Forelimb muscle (tissue), 1 donor: ENCODE measurements at regions not wholly inside any gene's neighbourhood (a gene's known extent, or its start where the extent isn't known, plus 50 kb on each side); places are given as distances from the start of the nearest gene placed in this dataset.
A peak's percentile ranks its signal among the peaks of the same experiment; 100 is the strongest.

Source experiments
- DNase-seq: peaks from one replicate; pipeline ENCODE4 v3.0.0-alpha.2; 2013; ENCODE audit warnings: low read depth

- DNase-seq, result no peak
These were observed 63.6 kb downstream of the PCDH7 start for GRCh38 chr4:30783751-30784150.

- DNase-seq, result no peak
These were observed 69.1 kb downstream of the PCDH7 start for GRCh38 chr4:30789219-30789671.

GRCh38 chr4:30790123-30790522, 70.0 kb downstream of the PCDH7 start:
- no peak for DNase-seq

- no peak for DNase-seq
These were observed 70.8 kb downstream of the PCDH7 start for GRCh38 chr4:30790998-30791397.

DNA sequence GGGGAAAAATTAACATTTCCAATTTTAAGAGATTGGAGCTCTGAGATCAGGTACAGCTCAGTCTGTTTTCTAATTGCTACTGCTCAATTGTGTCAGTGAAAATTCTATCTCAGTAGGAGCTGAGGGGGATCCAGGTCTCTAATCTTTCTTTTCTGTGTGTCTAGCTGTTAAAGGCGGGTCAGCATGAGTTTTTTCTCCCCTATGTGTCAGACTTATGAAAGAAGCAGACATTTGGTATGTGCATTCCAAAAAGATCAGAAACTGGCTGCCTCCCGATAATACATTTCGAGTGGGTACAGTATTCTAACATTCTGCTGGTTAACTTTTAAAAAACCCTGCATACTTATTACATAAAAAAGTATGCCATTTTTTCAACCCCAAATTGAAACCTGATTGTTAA, 72.4 kb downstream of the PCDH7 start:
- DNase-seq, result no peak

GRCh38 chr4:30801876-30802275, 81.7 kb downstream of the PCDH7 start:
- no peak for DNase-seq

DNA sequence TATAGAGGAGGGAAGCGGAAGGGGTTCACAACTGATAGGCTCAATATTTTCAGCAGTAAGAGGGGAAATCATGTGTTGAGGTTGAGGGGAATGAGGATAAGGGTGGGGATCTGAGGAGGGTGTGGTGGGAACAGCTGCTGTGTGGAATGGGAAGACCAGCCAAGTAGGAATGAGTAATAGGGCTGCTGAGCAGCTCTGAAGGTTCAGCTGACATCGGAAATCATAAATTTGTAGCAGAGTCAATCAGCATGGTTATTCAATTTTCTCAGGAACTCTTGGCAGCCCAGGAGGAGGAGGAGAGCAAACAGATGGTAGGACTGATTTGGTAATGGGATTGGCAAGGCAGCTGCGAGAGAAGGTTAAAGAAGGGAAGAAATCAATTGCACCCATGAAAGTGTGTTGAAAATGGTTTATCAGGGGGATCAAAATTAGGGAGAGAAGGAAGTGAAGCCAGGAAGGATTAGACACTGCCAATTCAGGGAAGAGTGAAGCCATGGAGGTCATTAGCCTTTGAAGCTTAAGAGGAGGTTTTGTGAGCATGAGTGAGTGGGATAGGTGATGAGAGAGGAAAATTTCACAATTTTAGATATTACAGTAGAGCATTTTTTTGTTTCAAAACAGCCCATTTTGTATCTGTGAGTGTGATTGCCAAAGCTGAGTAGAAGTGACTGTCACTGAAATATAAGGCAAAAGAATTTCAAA, 82.6 kb downstream of the PCDH7 start:
- peak; percentile 63 for DNase-seq

GRCh38 chr4:30808276-30808675, 88.1 kb downstream of the PCDH7 start:
- DNase-seq, result peak; percentile 13

- DNase-seq, result no peak
These were observed 91.1 kb downstream of the PCDH7 start for GRCh38 chr4:30811296-30811695.

GRCh38 chr4:30815685-30816084, 95.5 kb downstream of the PCDH7 start:
- no peak for DNase-seq

- no peak for DNase-seq
These were observed 97.3 kb downstream of the PCDH7 start for GRCh38 chr4:30817447-30817846.

- no peak for DNase-seq
These were observed 98.4 kb downstream of the PCDH7 start for GRCh38 chr4:30818541-30818940.

- DNase-seq, result no peak
These were observed 101.1 kb downstream of the PCDH7 start for GRCh38 chr4:30821275-30821674.

DNA sequence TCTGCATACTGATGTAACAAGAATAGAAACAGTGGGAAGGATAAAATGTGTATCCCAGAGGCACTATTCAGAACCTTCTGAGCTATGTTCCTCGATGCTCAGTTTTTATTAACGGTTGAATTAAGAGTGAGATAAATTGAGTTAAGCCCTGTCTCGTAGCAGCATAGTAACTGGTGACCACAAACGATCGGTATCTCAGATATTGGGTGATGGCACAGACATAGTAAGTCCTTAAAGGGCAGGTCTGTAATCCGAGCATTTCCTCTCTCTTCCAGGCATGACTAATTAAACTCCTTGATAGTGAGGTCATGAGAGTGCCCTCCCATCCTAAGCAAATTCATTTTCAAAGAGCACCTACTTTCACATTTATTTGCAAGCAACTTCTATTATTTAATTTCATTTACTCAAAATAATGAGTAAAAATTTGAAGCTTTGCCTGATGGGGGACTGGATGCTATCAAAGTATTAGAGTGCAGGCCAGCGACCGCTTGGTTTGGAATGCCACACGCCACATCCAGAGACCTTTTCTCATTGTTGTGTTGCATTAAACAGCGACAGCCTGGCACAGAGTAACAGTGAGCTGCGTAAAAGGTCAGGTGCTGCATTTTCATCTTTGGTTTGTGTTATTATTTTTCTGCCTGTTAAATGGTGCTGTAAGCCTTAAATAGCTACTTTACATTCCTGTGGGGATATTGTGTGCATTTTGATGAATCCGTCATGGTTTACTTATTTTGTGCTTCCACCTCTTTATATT, 101.9 kb downstream of the PCDH7 start:
- no peak for DNase-seq

GRCh38 chr4:30822911-30823551, 102.9 kb downstream of the PCDH7 start:
- DNase-seq, result no peak

- no peak for DNase-seq
These were observed 105.0 kb downstream of the PCDH7 start for GRCh38 chr4:30825008-30825770.

- no peak for DNase-seq
These were observed 108.2 kb downstream of the PCDH7 start for GRCh38 chr4:30828264-30828926.

DNA sequence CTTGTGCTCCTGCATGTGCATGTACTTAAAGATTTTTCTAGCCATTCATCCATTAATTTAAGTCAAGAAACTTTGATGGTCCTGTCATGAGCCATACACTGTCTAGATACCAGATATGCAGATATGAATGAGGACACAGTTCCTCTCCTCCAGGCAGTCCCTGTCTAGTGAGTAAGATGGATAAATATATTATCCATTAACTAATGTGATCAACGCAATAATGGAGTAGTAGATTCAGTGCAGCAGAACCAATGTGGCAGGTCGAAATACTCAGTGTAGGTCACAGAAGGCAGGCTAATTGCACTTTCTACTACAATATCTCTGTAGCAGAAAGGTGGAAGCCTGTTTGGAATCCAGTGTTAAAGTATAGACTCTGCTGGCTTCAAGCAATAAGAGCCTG, 112.5 kb downstream of the PCDH7 start:
- no peak for DNase-seq

DNA sequence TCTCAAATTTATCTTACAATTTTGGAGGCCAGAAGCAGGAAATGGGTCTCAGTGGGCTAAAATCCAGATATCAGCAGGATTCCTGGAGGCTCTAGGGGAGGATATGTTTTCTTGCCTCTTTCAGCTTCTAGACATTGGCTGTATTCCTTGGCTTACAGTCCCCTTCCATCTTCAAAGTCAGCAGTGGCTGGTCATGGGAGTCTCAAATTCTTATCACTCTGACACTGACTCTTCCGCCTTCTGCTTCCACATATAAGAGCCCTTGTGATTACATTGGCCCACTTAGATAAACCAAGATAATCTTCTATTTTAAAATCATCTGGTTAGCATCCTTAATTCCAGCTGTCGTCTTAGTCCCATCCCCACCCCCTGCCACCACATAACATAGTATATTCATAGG, 113.0 kb downstream of the PCDH7 start:
- DNase-seq, result no peak

- DNase-seq, result no peak
These were observed 114.9 kb downstream of the PCDH7 start for GRCh38 chr4:30835044-30835443.

DNA sequence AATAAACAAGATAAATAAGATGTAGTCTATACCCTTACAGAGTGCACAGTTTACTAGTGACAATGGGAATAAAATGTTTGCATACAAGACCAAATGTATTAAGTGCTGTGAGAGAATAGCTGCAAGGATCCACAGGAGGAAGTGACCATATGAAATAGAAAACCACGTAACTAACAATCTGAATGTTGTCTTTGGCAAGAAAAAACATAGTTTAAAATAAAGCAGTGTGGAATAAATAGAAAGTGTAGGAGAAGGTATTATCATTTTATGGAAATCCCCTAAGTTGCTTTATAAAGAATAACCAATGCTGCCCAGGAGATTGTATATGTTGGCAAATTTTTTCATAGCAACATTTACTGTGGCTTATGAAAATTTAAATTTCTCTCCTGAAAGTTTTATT, 116.1 kb downstream of the PCDH7 start:
- DNase-seq, result no peak

DNA sequence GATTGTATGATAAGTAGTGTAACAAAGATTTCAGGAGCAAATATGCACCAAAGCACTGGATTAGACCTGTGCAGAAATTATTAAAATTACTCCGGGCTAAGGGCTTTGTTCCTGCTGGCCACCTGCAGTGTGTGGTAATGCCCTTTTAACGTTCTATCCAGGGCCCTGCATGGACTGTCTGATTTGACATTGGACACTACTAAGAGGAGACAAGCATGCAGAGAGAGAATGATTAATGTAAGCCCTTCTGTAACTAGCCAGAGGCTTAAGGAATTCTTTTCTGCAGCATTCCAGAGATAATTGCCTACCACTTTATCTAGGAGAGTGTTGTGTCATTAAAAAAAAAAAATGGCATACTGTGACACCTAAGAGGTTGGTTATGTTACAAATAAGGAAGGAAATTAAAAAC, 117.0 kb downstream of the PCDH7 start:
- no peak for DNase-seq
